ENCODE measurements at regions not wholly inside any gene's neighbourhood (a gene's known extent, or its start where the extent isn't known, plus 50 kb on each side); places are given as distances from the start of the nearest gene placed in this dataset.
A peak's percentile ranks its signal among the peaks of the same experiment; 100 is the strongest.
"Not testable (repeated sequence)": the region's sequence is repeated elsewhere in the genome, so short reads cannot be mapped to it uniquely, and the experiment has no call there.

DNA sequence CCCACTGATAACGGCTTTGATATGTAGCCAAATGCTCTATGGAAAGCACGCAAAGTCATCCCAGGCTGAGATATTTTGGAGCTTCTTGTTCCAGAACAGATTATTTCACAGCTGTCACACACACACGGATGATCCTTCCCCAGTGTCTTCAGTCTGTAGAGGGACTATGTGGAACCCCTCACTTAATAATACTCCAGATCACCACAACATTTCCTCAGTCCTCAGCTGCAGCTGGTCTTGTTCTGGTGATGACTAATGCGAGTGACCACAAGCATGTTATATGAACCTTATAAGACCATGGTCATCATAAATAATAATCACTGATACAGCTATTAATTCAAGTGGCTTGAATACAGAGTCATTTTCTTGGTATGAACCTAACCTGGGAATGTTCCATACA lies 490.7 kb downstream of the RPIA start:
- DNase-seq; H3K27me3 ChIP-seq; H3K4me3 ChIP-seq; intact Hi-C loops (cut with DNase I); H3K9me3 ChIP-seq; H3K36me3 ChIP-seq; H3K4me1 ChIP-seq; H3K27ac ChIP-seq: not testable (repeated sequence)
- 70 to 90% methylated on average over 2 to 4 of the region's 4 CpGs for WGBS, 2 donors

- H3K4me1 ChIP-seq; H3K9me3 ChIP-seq; intact Hi-C loops (cut with DNase I); H3K36me3 ChIP-seq; H3K27ac ChIP-seq; H3K4me3 ChIP-seq; H3K27me3 ChIP-seq; DNase-seq: not testable (repeated sequence)
- 6 to 21% methylated on average over 1 of the region's 1 CpG for WGBS, 2 donors
Measured at GRCh38 chr2:89184746-89185145, 493.3 kb downstream of the RPIA start.

GRCh38 chr2:89195636-89196251 lies 504.3 kb downstream of the RPIA start:
- H3K36me3 ChIP-seq; DNase-seq; H3K27me3 ChIP-seq; H3K4me3 ChIP-seq; H3K9me3 ChIP-seq; H3K27ac ChIP-seq; H3K4me1 ChIP-seq; intact Hi-C loops (cut with DNase I): not testable (repeated sequence)
- 75% methylated on average over 3 of the region's 4 CpGs; no CpG with 5 or more reads in 1 of the 2 donors for WGBS, 2 donors

GRCh38 chr2:89196719-89197118 lies 505.2 kb downstream of the RPIA start:
- DNase-seq; H3K4me3 ChIP-seq; H3K27ac ChIP-seq; H3K27me3 ChIP-seq; H3K36me3 ChIP-seq; H3K9me3 ChIP-seq; intact Hi-C loops (cut with DNase I); H3K4me1 ChIP-seq: not testable (repeated sequence)
- WGBS, 2 donors, result no CpG with 5 or more reads among the region's 3 CpGs

DNA sequence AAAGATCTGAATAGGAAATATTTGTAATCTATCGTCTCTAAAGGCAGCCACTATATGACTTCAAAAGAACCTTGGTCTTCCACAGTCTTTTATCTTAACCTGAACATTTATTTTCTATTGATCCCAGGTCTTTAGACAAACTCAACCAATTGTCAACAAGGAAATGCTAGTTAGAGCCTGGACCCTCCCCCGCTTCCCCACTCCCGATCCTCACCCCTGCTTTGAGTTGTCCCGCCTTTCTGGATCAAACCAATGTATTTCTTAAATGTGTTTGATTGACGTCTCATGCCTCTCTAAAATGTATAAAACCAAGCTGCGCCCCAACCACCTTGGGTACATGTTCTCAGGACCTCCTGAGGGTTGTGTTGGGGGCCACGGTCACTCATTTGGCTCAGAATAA lies 506.6 kb downstream of the RPIA start:
- WGBS, 2 donors, result 84 to 86% methylated on average over 6 to 7 of the region's 7 CpGs
- intact Hi-C loops (cut with DNase I), result not testable (repeated sequence)

DNA sequence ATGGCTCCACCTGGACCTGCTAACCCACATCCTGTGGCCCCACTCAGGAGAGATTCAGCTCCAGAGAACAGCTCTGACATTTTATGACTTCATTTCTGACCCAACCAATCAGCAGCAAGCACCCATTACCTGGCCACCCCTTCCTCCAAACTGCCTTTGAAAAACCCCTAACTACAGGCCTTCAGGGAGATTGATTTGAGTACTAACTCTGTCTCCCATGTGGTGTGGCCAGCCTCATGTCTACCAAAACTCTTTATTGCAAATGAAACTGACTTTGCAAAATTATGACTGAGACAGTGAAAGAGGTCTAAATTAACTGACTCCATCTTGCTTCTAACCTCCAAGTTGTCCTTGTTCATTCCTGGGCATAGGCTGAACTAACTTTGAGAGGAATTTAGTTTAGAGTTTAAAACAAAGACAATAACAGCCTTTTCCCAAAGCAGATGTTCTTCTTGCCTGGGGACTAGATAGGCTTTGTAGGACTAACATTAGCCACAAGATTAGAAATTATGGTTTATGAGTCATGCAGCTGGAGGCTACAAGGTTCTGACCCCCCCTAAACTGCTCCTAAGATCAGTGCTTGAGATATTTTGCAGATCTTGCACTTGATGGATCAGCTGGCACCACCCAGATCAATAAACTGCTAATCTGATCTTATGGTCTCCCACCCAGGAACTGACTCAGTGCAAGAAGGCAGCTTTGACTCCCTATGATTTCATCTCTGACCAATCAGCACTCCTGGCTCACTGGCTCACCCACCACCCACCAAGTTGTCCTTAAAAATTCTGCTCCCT lies 508.2 kb downstream of the RPIA start:
- DNase-seq, H3K4me1 ChIP-seq, H3K9me3 ChIP-seq: not testable (repeated sequence)

More for the DNA sequence above, 506.6 kb downstream of the RPIA start:
- not testable (repeated sequence) for H3K9me3 ChIP-seq, H3K4me3 ChIP-seq, H3K36me3 ChIP-seq, H3K27ac ChIP-seq, H3K27me3 ChIP-seq, DNase-seq, H3K4me1 ChIP-seq

DNA sequence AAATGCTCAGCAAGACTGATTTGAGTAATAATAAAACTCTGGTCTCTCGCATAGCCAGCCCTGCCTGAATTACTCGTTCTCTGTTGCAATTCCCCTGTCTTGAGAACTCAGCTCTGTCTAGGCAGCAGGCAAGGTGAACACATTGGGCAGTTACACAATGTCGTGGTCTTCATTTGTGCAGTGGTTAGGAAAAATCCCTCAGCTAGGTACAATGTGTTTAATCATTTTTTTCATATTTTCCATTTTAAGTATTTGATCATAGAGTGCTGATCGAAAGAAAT lies 508.7 kb downstream of the RPIA start:
- DNase-seq; H3K36me3 ChIP-seq; H3K4me3 ChIP-seq; H3K4me1 ChIP-seq; H3K27ac ChIP-seq; H3K27me3 ChIP-seq; intact Hi-C loops (cut with DNase I); H3K9me3 ChIP-seq: not testable (repeated sequence)
- 69 to 79% methylated on average over 4 of the region's 4 CpGs for WGBS, 2 donors

More for the DNA sequence above, 508.2 kb downstream of the RPIA start:
- H3K27me3 ChIP-seq; H3K27ac ChIP-seq; intact Hi-C loops (cut with DNase I); H3K4me3 ChIP-seq; H3K36me3 ChIP-seq: not testable (repeated sequence)

GRCh38 chr2:89202518-89202917 lies 511.0 kb downstream of the RPIA start:
- H3K9me3 ChIP-seq; H3K27me3 ChIP-seq; H3K27ac ChIP-seq; intact Hi-C loops (cut with DNase I); H3K4me3 ChIP-seq; H3K36me3 ChIP-seq; DNase-seq; H3K4me1 ChIP-seq: not testable (repeated sequence)
- WGBS, 2 donors, result 14 to 21% methylated on average over 1 of the region's 1 CpG

- H3K4me1 ChIP-seq; DNase-seq; H3K4me3 ChIP-seq; H3K27ac ChIP-seq; H3K27me3 ChIP-seq; intact Hi-C loops (cut with DNase I); H3K9me3 ChIP-seq; H3K36me3 ChIP-seq: not testable (repeated sequence)
- WGBS, 2 donors, result 41 to 46% methylated on average over 10 to 11 of the region's 11 CpGs
- TF ChIP-seq CTCF (IDR thresholded peaks at IDR 0.05), result peak in 3 of 6 experiments; percentile 11 to 34 (median 33)
Measured at GRCh38 chr2:89205153-89205552, 513.7 kb downstream of the RPIA start.

DNA sequence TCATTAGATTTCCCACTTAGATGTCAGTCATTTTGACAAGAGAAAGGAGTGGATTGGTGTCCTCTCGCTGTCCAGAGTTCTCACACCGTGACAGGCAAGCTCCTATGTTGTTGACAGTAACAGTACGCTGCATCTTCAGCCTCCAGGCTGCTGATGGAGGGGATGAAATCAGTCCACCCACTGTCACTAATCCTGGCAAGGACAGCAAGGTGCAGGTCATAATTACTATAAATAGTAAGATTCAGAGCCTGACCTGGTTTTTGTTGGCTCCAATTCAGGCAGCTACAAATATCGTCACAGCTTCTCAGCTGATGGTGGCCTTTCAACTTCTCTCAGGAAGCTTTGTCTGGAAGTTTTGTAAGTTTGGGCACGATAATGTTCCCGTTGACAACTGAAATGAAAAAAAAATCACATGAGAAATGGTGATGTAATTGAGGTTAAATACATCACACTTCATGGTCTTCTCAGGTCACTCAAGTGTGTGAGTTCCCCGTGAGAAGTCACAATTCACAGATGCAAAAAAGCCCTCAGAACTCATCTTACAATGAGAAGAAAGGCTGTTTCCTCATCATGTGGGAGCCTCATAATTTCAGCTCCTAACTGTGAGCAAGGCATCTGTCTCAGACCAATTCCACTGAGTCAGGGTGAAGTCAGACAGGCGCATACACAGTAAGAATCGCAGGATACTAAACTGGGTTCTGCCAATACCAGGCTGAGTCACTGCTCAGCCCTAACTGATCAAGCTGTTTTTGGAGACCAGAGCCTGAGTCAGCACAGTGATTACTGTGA lies 516.9 kb downstream of the RPIA start:
- intact Hi-C loops (cut with DNase I); H3K36me3 ChIP-seq; H3K4me1 ChIP-seq; H3K27me3 ChIP-seq; H3K9me3 ChIP-seq; H3K27ac ChIP-seq; H3K4me3 ChIP-seq; DNase-seq: not testable (repeated sequence)
- 46 to 48% methylated on average over 6 to 9 of the region's 9 CpGs for WGBS, 2 donors
